Panc1 (cell line): ENCODE measurements at regions not wholly inside any gene's neighbourhood (a gene's known extent, or its start where the extent isn't known, plus 50 kb on each side); places are given as distances from the start of the nearest gene placed in this dataset.

Experiments
- ATAC-seq: fragments of 200-7000 bp; cut with Tn5 transposase; 2 replicates; pipeline ENCODE4 v1.9.1; 2020; ENCODE audit warnings: mild to moderate bottlenecking, moderate library complexity
- BruUV-seq: library from RNA; stranded (reverse); fragments of 400-500 nt; replicated peaks from 2 replicates; lab custom pipeline; 2021; lab: Mats Ljungman, UMichigan
- CTCF ChIA-PET: fragments of 300-600 bp; sonication (Branson Sonifier 250); formaldehyde crosslinking; loops from one replicate; lab custom pipeline; 2022; ENCODE audit warnings: antibody characterized with exemption; lab: Charles Lee
- POLR2A ChIA-PET: fragments of 300-600 bp; sonication (Branson Sonifier 250); formaldehyde crosslinking; loops from one replicate; lab custom pipeline; 2022; ENCODE audit warnings: antibody characterized with exemption; lab: Charles Lee
- DNase-seq: peaks from one replicate; pipeline ENCODE4 v3.0.0-alpha.2; 2010; ENCODE audit warnings: low read depth, low spot score
- H3K27ac ChIP-seq: 2 replicates; pipeline ENCODE4 v1.5.1; 2011; ENCODE audit warnings: mild to moderate bottlenecking, low read length, inconsistent platforms
- H3K27me3 ChIP-seq: fragments of 200-500 bp; sonication (Bioruptor generic); 2 replicates; pipeline ENCODE4 v1.6.0; 2014; ENCODE audit warnings: low read length, inconsistent platforms; ENCODE audit not compliant: control insufficient read depth, insufficient read depth
- H3K36me3 ChIP-seq: fragments of 200-500 bp; sonication (Bioruptor generic); 2 replicates; pipeline ENCODE4 v1.5.1; 2014; ENCODE audit warnings: inconsistent platforms, mild to moderate bottlenecking, low read length, moderate library complexity; ENCODE audit not compliant: control insufficient read depth, insufficient read depth
- H3K4me1 ChIP-seq: 2 replicates; pipeline ENCODE4 v1.5.1; 2011; ENCODE audit warnings: inconsistent platforms, mild to moderate bottlenecking, low read length, moderate library complexity; ENCODE audit not compliant: control insufficient read depth, insufficient read depth
- H3K4me3 ChIP-seq, 2 experiments: 2 replicates each; pipeline ENCODE4 v1.5.1; 2011 to 2012; ENCODE audit warnings: low read depth in 2 of 2, low read length in 2 of 2, mild to moderate bottlenecking in 2 of 2, inconsistent platforms in 1 of 2, moderate library complexity in 1 of 2
- H3K9me3 ChIP-seq: fragments of 200-500 bp; sonication (Bioruptor generic); 2 replicates; pipeline ENCODE4 v1.5.1; 2014; ENCODE audit warnings: low read depth, mild to moderate bottlenecking, inconsistent platforms, low read length, moderate library complexity; ENCODE audit not compliant: control insufficient read depth, insufficient read depth
- POLR2AphosphoS5 ChIP-seq: IDR thresholded peaks from 2 replicates; pipeline ENCODE4 v1.6.1; 2012; ENCODE audit warnings: mild to moderate bottlenecking, low read depth, low read length, moderate library complexity
- REST ChIP-seq, 2 experiments: IDR thresholded peaks; 2 replicates each; pipeline ENCODE4 v1.6.1; 2011 to 2012; ENCODE audit warnings: low read depth in 2 of 2, control low read depth in 1 of 2, low read length in 1 of 2, mild to moderate bottlenecking in 1 of 2, moderate library complexity in 1 of 2; ENCODE audit not compliant: insufficient read depth in 1 of 2
- SIN3A ChIP-seq: IDR thresholded peaks from 2 replicates; pipeline ENCODE4 v1.6.1; 2012; ENCODE audit warnings: low read depth, mild to moderate bottlenecking, low read length, moderate library complexity, borderline replicate concordance; ENCODE audit not compliant: insufficient read depth
- TCF7L2 ChIP-seq: IDR thresholded peaks from 2 replicates; pipeline ENCODE4 v1.6.1; 2011; ENCODE audit warnings: mild to moderate bottlenecking, low read depth, low read length, inconsistent platforms
- in situ Hi-C: cut with HindIII; loops from 2 replicates; pipeline ENCODE4 v1.10.0; 2016; ENCODE audit warnings: low sequenced_read_pairs, low pct_unique_long_range_greater_than_20kb
- intact Hi-C: fragments of 100-400 bp; cut with micrococcal nuclease; formaldehyde crosslinking; loops from one replicate; pipeline ENCODE4 v1.10.0; 2022; ENCODE audit not compliant: unreplicated experiment
- TF ChIP-seq, protein P1 (sequence below): fragments of 450-650 bp; IDR thresholded peaks from 2 replicates; pipeline ENCODE4 v1.5.1; 2017; ENCODE audit warnings: mild to moderate bottlenecking

DNA sequence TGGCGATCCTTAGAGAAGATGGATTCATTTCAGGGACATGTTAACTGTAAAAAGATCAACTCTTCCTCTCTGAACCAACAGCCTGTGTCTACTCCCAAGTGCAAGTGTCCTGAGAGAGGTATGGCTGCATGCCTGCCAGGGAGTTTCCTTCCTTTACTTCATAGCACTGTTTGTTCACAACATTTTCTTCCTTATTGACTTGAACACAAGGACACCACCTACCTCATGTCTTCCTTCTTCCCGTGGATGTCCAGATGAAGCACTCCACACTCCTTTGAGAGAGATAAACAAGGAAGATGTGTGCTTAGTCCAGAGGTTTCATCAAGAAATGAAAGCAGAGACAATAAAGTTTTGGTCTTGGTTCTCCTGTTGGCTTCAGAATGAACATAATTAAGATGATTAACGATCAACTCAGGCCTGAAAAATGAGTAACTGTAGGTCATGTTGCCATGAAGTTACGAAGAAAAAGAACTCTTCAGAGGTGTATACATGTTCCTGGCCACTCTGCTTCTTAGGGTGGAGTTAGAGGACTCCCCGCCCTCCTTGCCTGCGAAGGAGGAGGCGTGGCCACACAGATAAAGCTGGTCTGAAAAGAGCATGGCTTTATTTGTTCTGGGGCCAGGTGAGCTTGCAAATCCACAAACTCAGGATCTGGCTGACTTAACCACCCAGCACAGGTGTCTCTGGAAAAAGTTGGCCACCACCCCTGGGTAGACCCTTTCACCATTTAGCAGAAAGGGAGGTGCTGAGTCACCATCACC lies 155.0 kb upstream of the KCTD1 start:
- Histone ChIP-seq H3K9me3 (no peaks in the 10 kb centered on the region), H3K27ac (no peak overlapping the region), H3K36me3 (no peaks in the 10 kb centered on the region), H3K4me3 (no peak overlapping the region), H3K27me3 (0 out of 2 replicates have a peak, but pooled peaks cover 2% of the 10 kb centered on the region), H3K4me1 (no peaks in the 10 kb centered on the region)
- TF ChIP-seq, protein P1, sequence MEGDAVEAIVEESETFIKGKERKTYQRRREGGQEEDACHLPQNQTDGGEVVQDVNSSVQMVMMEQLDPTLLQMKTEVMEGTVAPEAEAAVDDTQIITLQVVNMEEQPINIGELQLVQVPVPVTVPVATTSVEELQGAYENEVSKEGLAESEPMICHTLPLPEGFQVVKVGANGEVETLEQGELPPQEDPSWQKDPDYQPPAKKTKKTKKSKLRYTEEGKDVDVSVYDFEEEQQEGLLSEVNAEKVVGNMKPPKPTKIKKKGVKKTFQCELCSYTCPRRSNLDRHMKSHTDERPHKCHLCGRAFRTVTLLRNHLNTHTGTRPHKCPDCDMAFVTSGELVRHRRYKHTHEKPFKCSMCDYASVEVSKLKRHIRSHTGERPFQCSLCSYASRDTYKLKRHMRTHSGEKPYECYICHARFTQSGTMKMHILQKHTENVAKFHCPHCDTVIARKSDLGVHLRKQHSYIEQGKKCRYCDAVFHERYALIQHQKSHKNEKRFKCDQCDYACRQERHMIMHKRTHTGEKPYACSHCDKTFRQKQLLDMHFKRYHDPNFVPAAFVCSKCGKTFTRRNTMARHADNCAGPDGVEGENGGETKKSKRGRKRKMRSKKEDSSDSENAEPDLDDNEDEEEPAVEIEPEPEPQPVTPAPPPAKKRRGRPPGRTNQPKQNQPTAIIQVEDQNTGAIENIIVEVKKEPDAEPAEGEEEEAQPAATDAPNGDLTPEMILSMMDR: no peak
- TF ChIP-seq REST (IDR thresholded peaks at IDR 0.05; ENCODE audit: insufficient read depth in 1 of 2, low read depth in 2 of 2, low read length in 1 of 2) (no peak), POLR2AphosphoS5 (no peak), TCF7L2 (no peak), SIN3A (no peak)
- CTCF ChIA-PET: no interaction called here
- DNase-seq (no peak), ATAC-seq (no peak)
- POLR2A ChIA-PET: no interaction called here
- BruUV-seq: no TSS peak
- intact Hi-C loops: no loop called here
- in situ Hi-C loops: no loop called here

- BruUV-seq: no TSS peak
- POLR2A ChIA-PET: no interaction called here
- H3K4me3 ChIP-seq: no peak overlapping the region
- in situ Hi-C loops: no loop called here
- no peaks in the 10 kb centered on the region for H3K4me1 ChIP-seq
- H3K27ac ChIP-seq: no peak overlapping the region
- intact Hi-C loops: no loop called here
- ATAC-seq (no peak), DNase-seq (no peak)
- 0 out of 2 replicates have a peak, but pooled peaks cover 2% of the 10 kb centered on the region for H3K27me3 ChIP-seq
- TF ChIP-seq, protein P1: no peak
- TF ChIP-seq REST (IDR thresholded peaks at IDR 0.05; ENCODE audit: insufficient read depth in 1 of 2, low read depth in 2 of 2, low read length in 1 of 2) (no peak), SIN3A (no peak), POLR2AphosphoS5 (no peak), TCF7L2 (no peak)
- CTCF ChIA-PET: no interaction called here
- H3K36me3 ChIP-seq: no peaks in the 10 kb centered on the region
- H3K9me3 ChIP-seq: no peaks in the 10 kb centered on the region
Observed at GRCh38 chr18:26702086-26702485, 153.7 kb upstream of the KCTD1 start.
